ENCODE measurements at regions not wholly inside any gene's neighbourhood (a gene's known extent, or its start where the extent isn't known, plus 50 kb on each side); places are given as distances from the start of the nearest gene placed in this dataset.

DNA sequence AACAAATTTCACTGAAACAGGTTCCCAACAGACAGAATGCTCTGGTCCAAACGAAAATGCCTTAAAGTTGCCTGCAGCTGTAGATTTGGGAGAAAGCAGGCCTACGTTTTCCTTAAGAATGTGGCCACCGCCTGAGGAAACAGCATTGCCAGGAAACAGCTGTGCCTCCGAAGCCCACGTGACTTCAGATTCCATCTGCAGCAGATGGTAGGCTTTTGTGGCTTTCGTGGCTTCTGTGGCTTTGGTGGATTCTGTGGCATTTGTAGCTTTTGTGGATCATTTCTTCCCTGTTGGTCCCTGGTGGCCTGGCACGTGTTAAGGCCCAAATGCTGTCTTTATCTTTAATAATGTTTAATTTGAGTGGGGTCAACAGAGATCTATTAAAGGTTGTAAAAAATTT, 222.9 kb downstream of the TTLL2 start:
- TF ChIP-seq, protein P1, sequence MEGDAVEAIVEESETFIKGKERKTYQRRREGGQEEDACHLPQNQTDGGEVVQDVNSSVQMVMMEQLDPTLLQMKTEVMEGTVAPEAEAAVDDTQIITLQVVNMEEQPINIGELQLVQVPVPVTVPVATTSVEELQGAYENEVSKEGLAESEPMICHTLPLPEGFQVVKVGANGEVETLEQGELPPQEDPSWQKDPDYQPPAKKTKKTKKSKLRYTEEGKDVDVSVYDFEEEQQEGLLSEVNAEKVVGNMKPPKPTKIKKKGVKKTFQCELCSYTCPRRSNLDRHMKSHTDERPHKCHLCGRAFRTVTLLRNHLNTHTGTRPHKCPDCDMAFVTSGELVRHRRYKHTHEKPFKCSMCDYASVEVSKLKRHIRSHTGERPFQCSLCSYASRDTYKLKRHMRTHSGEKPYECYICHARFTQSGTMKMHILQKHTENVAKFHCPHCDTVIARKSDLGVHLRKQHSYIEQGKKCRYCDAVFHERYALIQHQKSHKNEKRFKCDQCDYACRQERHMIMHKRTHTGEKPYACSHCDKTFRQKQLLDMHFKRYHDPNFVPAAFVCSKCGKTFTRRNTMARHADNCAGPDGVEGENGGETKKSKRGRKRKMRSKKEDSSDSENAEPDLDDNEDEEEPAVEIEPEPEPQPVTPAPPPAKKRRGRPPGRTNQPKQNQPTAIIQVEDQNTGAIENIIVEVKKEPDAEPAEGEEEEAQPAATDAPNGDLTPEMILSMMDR (IDR thresholded peaks at IDR 0.05): no peak
- TF ChIP-seq, protein P2, sequence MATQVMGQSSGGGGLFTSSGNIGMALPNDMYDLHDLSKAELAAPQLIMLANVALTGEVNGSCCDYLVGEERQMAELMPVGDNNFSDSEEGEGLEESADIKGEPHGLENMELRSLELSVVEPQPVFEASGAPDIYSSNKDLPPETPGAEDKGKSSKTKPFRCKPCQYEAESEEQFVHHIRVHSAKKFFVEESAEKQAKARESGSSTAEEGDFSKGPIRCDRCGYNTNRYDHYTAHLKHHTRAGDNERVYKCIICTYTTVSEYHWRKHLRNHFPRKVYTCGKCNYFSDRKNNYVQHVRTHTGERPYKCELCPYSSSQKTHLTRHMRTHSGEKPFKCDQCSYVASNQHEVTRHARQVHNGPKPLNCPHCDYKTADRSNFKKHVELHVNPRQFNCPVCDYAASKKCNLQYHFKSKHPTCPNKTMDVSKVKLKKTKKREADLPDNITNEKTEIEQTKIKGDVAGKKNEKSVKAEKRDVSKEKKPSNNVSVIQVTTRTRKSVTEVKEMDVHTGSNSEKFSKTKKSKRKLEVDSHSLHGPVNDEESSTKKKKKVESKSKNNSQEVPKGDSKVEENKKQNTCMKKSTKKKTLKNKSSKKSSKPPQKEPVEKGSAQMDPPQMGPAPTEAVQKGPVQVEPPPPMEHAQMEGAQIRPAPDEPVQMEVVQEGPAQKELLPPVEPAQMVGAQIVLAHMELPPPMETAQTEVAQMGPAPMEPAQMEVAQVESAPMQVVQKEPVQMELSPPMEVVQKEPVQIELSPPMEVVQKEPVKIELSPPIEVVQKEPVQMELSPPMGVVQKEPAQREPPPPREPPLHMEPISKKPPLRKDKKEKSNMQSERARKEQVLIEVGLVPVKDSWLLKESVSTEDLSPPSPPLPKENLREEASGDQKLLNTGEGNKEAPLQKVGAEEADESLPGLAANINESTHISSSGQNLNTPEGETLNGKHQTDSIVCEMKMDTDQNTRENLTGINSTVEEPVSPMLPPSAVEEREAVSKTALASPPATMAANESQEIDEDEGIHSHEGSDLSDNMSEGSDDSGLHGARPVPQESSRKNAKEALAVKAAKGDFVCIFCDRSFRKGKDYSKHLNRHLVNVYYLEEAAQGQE (IDR thresholded peaks at IDR 0.05; ENCODE audit: low read depth, low read length): no peak
- TF ChIP-seq, protein P3, sequence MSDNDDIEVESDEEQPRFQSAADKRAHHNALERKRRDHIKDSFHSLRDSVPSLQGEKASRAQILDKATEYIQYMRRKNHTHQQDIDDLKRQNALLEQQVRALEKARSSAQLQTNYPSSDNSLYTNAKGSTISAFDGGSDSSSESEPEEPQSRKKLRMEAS (IDR thresholded peaks at IDR 0.05; ENCODE audit: low read depth): no peak
- TF ChIP-seq RFX5 (IDR thresholded peaks at IDR 0.05; ENCODE audit: low read length) (no peak), FOSL2 (IDR thresholded peaks at IDR 0.05; ENCODE audit: borderline replicate concordance, low read depth) (no peak), RXRA (IDR thresholded peaks at IDR 0.05; ENCODE audit: borderline replicate concordance, low read depth) (no peak), JUND (IDR thresholded peaks at IDR 0.05) (no peak), EP300 (IDR thresholded peaks at IDR 0.05; ENCODE audit: borderline replicate concordance in 1 of 2, low read depth in 1 of 2, low read length in 1 of 2) (no peak), POLR2AphosphoS5 (IDR thresholded peaks at IDR 0.05; ENCODE audit: low read depth, low read length) (no peak), SMC3 (IDR thresholded peaks at IDR 0.05; ENCODE audit: low read depth, low read length) (no peak), TAF1 (IDR thresholded peaks at IDR 0.05; ENCODE audit: borderline replicate concordance, low read depth, low read length) (no peak)
- TF ChIP-seq, protein P4, sequence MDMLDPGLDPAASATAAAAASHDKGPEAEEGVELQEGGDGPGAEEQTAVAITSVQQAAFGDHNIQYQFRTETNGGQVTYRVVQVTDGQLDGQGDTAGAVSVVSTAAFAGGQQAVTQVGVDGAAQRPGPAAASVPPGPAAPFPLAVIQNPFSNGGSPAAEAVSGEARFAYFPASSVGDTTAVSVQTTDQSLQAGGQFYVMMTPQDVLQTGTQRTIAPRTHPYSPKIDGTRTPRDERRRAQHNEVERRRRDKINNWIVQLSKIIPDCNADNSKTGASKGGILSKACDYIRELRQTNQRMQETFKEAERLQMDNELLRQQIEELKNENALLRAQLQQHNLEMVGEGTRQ (IDR thresholded peaks at IDR 0.05; ENCODE audit: borderline replicate concordance, low read depth, low read length): no peak
- TF ChIP-seq, protein P5, sequence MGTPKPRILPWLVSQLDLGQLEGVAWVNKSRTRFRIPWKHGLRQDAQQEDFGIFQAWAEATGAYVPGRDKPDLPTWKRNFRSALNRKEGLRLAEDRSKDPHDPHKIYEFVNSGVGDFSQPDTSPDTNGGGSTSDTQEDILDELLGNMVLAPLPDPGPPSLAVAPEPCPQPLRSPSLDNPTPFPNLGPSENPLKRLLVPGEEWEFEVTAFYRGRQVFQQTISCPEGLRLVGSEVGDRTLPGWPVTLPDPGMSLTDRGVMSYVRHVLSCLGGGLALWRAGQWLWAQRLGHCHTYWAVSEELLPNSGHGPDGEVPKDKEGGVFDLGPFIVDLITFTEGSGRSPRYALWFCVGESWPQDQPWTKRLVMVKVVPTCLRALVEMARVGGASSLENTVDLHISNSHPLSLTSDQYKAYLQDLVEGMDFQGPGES (IDR thresholded peaks at IDR 0.05; ENCODE audit: low read depth, low read length): no peak

All from SK-N-SH (cell line).